NCI-H748 treated with DMSO at 0.1 percent for 48 hours (cell line): ENCODE measurements at regions not wholly inside any gene's neighbourhood (a gene's known extent, or its start where the extent isn't known, plus 50 kb on each side); places are given as distances from the start of the nearest gene placed in this dataset.

Source experiments
- DNase-seq: peaks from one replicate; lab custom pipeline; 2025; lab: John Stamatoyannopoulos, UW

GRCh38 chr11:129291546-129291945 lies 84.1 kb upstream of the BARX2 start:
- no peak for DNase-seq

- DNase-seq = no peak
These were observed 84.7 kb upstream of the BARX2 start for GRCh38 chr11:129290966-129291365.

GRCh38 chr11:129289350-129290040 lies 86.2 kb upstream of the BARX2 start:
- no peak for DNase-seq

GRCh38 chr11:129287920-129288319 lies 87.7 kb upstream of the BARX2 start:
- DNase-seq = no peak

GRCh38 chr11:129286813-129287212 lies 88.8 kb upstream of the BARX2 start:
- peak; percentile 65 for DNase-seq

GRCh38 chr11:129285402-129285786 lies 90.3 kb upstream of the BARX2 start:
- DNase-seq = no peak

GRCh38 chr11:129283141-129283540 lies 91.0 kb upstream of the ARHGAP32 start:
- no peak for DNase-seq

GRCh38 chr11:129282634-129283033 lies 90.5 kb upstream of the ARHGAP32 start:
- no peak for DNase-seq

- DNase-seq = no peak
These were observed 89.6 kb upstream of the ARHGAP32 start for GRCh38 chr11:129281471-129282415.

- no peak for DNase-seq
These were observed 88.1 kb upstream of the ARHGAP32 start for GRCh38 chr11:129280027-129280811.

- DNase-seq = no peak
These were observed 87.4 kb upstream of the ARHGAP32 start for GRCh38 chr11:129279326-129280026.

GRCh38 chr11:129278586-129279319 lies 86.6 kb upstream of the ARHGAP32 start:
- no peak for DNase-seq

- no peak for DNase-seq
These were observed 85.2 kb upstream of the ARHGAP32 start for GRCh38 chr11:129277198-129277843.

GRCh38 chr11:129275828-129276227 lies 83.7 kb upstream of the ARHGAP32 start:
- DNase-seq = no peak

GRCh38 chr11:129273944-129274711 lies 82.0 kb upstream of the ARHGAP32 start:
- no peak for DNase-seq

GRCh38 chr11:129273322-129273721 lies 81.2 kb upstream of the ARHGAP32 start:
- DNase-seq = no peak

GRCh38 chr11:129271030-129271429 lies 78.9 kb upstream of the ARHGAP32 start:
- DNase-seq = no peak

- no peak for DNase-seq
These were observed 78.3 kb upstream of the ARHGAP32 start for GRCh38 chr11:129270446-129270845.

- no peak for DNase-seq
These were observed 76.2 kb upstream of the ARHGAP32 start for GRCh38 chr11:129268371-129268770.

- no peak for DNase-seq
These were observed 75.6 kb upstream of the ARHGAP32 start for GRCh38 chr11:129267716-129268115.
